ENCODE measurements at regions not wholly inside any gene's neighbourhood (a gene's known extent, or its start where the extent isn't known, plus 50 kb on each side); places are given as distances from the start of the nearest gene placed in this dataset.

DNA sequence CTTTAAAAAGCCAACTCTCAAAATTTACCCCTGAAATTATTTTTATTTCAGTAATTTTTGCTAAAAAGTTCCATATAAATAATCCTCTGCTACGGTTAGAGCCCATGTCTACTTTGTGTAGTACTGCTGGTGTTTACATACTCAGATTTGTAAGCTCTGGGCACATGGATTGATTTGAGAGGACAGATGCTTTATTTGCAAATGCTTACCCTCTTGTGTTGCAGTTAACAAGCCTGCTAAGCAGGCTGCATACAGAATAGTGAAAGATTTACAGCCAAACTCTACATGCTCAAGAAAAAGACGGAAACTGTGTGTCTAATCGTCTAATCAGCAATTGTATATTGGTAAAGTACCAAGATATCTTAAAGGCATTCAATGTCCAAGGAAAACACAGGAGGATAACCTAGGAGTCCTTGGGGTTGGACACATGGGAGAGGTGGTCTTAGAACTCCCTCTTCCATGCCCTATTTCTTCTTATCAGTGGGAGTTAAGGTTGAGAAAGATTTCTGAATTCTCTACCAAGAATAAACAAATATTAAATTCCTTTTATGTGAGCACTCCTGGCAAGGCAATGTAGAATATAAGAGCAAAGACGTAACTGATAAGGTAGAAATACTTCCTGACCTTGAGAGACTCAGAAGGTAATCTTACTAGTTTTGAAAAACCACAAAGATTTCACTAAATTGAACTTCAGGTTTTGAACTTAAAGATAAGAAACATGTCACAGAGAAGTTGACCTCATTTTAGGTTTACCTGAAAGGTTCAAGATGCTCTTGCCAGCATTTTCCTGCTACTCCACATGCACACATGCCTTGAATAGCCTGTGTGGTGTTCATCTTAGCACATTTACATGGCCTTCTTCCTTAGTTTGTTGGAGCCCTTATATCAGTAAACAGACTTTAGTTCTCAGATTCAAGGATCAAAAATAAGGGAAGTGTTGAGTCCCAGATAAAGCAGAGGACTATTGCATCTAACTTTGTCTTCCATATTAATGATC lies 1216.5 kb downstream of the SORCS3 start:
- TF ChIP-seq, protein P1, sequence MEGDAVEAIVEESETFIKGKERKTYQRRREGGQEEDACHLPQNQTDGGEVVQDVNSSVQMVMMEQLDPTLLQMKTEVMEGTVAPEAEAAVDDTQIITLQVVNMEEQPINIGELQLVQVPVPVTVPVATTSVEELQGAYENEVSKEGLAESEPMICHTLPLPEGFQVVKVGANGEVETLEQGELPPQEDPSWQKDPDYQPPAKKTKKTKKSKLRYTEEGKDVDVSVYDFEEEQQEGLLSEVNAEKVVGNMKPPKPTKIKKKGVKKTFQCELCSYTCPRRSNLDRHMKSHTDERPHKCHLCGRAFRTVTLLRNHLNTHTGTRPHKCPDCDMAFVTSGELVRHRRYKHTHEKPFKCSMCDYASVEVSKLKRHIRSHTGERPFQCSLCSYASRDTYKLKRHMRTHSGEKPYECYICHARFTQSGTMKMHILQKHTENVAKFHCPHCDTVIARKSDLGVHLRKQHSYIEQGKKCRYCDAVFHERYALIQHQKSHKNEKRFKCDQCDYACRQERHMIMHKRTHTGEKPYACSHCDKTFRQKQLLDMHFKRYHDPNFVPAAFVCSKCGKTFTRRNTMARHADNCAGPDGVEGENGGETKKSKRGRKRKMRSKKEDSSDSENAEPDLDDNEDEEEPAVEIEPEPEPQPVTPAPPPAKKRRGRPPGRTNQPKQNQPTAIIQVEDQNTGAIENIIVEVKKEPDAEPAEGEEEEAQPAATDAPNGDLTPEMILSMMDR (IDR thresholded peaks at IDR 0.05): no peak
- no peak for TF ChIP-seq POLR2AphosphoS5 (IDR thresholded peaks at IDR 0.05; ENCODE audit: insufficient read depth in 1 of 2, low read depth in 1 of 2)
